ENCODE measurements at regions not wholly inside any gene's neighbourhood (a gene's known extent, or its start where the extent isn't known, plus 50 kb on each side); places are given as distances from the start of the nearest gene placed in this dataset.

GRCh38 chr14:52155651-52156213, 86.9 kb upstream of the NID2 start:
- Histone ChIP-seq H3K36me3 (ENCODE audit: control insufficient read depth, insufficient read depth, low read length) (no peaks in the 10 kb centered on the region), H3K4me3 (ENCODE audit: low read depth, low read length) (no peak overlapping the region), H3K27me3 (ENCODE audit: control insufficient read depth, insufficient read depth, low read length) (peaks cover 9% of the 10 kb centered on the region)
- ChIA-PET CTCF (interaction anchor here (1.6 kb wide), 1 partner anchor 177 kb away, joined by 3 read pairs; no protein-coding TSS in a partner anchor), POLR2A (no interaction called here)
- no peak for DNase-seq (ENCODE audit: low read depth)
- TF ChIP-seq, protein P1, sequence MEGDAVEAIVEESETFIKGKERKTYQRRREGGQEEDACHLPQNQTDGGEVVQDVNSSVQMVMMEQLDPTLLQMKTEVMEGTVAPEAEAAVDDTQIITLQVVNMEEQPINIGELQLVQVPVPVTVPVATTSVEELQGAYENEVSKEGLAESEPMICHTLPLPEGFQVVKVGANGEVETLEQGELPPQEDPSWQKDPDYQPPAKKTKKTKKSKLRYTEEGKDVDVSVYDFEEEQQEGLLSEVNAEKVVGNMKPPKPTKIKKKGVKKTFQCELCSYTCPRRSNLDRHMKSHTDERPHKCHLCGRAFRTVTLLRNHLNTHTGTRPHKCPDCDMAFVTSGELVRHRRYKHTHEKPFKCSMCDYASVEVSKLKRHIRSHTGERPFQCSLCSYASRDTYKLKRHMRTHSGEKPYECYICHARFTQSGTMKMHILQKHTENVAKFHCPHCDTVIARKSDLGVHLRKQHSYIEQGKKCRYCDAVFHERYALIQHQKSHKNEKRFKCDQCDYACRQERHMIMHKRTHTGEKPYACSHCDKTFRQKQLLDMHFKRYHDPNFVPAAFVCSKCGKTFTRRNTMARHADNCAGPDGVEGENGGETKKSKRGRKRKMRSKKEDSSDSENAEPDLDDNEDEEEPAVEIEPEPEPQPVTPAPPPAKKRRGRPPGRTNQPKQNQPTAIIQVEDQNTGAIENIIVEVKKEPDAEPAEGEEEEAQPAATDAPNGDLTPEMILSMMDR (IDR thresholded peaks at IDR 0.05; ENCODE audit: insufficient read depth, low read depth, low read length): no peak

- no peaks in the 10 kb centered on the region for H3K36me3 ChIP-seq (ENCODE audit: control insufficient read depth, insufficient read depth, low read length)
- ChIA-PET POLR2A (no interaction called here), CTCF (no interaction called here)
- DNase-seq (ENCODE audit: low read depth): no peak
- H3K4me3 ChIP-seq (ENCODE audit: low read depth, low read length): no peak overlapping the region
- TF ChIP-seq, protein P1 (IDR thresholded peaks at IDR 0.05; ENCODE audit: insufficient read depth, low read depth, low read length): no peak
- H3K27me3 ChIP-seq (ENCODE audit: control insufficient read depth, insufficient read depth, low read length): peaks cover 11% of the 10 kb centered on the region
Observed at GRCh38 chr14:52154992-52155650, 86.3 kb upstream of the NID2 start.

DNA sequence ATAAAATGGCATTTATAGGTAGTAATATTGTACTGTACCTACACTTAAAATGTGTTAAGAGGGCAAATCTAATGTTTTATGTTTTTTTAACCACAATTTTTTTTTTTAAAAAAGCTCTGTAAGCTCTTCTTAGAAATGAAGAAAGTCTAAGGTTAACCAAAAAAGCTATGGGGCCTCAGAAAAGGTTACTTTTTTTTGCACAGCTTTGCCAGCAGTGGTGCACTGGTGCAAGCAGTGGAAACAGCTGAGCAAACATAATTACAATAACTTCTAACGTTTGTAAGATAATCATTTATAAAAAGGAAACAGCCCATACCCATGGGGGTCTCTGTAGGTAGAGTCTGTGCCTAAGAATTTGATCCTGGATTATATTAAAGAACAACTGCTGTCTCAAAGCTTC, 85.1 kb upstream of the NID2 start:
- CTCF ChIA-PET: interaction anchor here (0.6 to 1.3 kb wide), 2 partner anchors 21 to 132 kb away, joined by 3 read pairs; no protein-coding TSS in a partner anchor
- Histone ChIP-seq H3K4me3 (ENCODE audit: low read depth, low read length) (no peak overlapping the region), H3K27me3 (ENCODE audit: control insufficient read depth, insufficient read depth, low read length) (peaks cover 11% of the 10 kb centered on the region), H3K36me3 (ENCODE audit: control insufficient read depth, insufficient read depth, low read length) (no peaks in the 10 kb centered on the region)
- DNase-seq (ENCODE audit: low read depth): no peak
- TF ChIP-seq, protein P1 (IDR thresholded peaks at IDR 0.05; ENCODE audit: insufficient read depth, low read depth, low read length): no peak
- POLR2A ChIA-PET: interaction anchor here (0.7 kb wide), 1 partner anchor 147 kb away, joined by 3 read pairs; no protein-coding TSS in a partner anchor

DNA sequence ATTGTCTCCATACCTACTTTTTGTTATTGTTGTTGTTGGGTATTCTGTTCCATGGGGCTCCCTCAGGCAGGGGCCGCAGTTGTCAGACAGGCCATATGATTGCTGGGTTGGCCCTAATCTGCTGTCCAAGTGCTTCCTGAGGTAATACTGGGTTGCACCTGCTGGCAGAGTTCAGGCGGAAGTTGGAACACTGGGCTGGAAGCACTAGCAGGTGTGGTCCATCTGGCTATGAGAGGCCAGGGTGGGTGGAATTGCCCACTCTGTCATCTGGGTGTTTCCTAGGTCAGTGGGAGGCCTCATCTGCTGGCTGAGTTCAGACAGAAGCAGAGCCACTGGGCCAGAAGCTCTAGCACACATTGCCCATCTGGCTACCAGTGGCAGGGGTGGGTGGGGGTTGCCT, 81.3 kb upstream of the NID2 start:
- Histone ChIP-seq H3K27me3 (ENCODE audit: control insufficient read depth, insufficient read depth, low read length) (peaks cover 10% of the 10 kb centered on the region), H3K4me3 (ENCODE audit: low read depth, low read length) (no peak overlapping the region), H3K36me3 (ENCODE audit: control insufficient read depth, insufficient read depth, low read length) (no peaks in the 10 kb centered on the region)
- ChIA-PET POLR2A (no interaction called here), CTCF (no interaction called here)
- DNase-seq (ENCODE audit: low read depth): no peak
- TF ChIP-seq, protein P1 (IDR thresholded peaks at IDR 0.05; ENCODE audit: insufficient read depth, low read depth, low read length): no peak

DNA sequence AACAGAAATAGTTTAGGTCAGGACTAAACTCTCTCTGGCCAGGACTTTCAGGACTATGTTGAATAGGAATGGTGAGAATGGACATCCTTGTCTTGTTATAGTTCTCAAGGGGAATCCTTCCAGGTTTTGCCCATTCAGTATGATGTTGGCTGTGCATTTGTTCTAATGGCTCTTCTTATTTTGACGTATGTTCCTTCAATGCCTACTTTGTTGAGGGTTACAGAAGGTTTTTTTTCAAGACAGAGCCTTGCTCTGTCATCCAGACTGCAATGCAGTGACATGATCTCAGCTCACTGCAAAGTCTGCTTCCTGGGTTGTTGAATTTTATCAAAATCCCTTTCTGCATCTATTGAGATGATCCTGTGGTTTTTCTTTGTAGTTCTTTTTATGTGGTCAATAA, 79.5 kb upstream of the NID2 start:
- CTCF ChIA-PET: no interaction called here
- TF ChIP-seq, protein P1 (IDR thresholded peaks at IDR 0.05; ENCODE audit: insufficient read depth, low read depth, low read length): no peak
- no peak overlapping the region for H3K4me3 ChIP-seq (ENCODE audit: low read depth, low read length)
- H3K36me3 ChIP-seq (ENCODE audit: control insufficient read depth, insufficient read depth, low read length): no peaks in the 10 kb centered on the region
- POLR2A ChIA-PET: interaction anchor here (0.6 kb wide), 1 partner anchor 18 kb away, joined by 4 read pairs; no protein-coding TSS in a partner anchor
- DNase-seq (ENCODE audit: low read depth): no peak
- peaks cover 8% of the 10 kb centered on the region for H3K27me3 ChIP-seq (ENCODE audit: control insufficient read depth, insufficient read depth, low read length)

Measured in BJ (cell line).